SU-DHL-6 (cell line): ENCODE measurements at regions not wholly inside any gene's neighbourhood (a gene's known extent, or its start where the extent isn't known, plus 50 kb on each side); places are given as distances from the start of the nearest gene placed in this dataset.

Experiments used
- H2AFZ ChIP-seq: fragments of 200-600 bp; sonication (generic); 2 replicates; pipeline ENCODE4 v1.6.1; 2014; ENCODE audit warnings: low read depth, mild to moderate bottlenecking, moderate library complexity, mixed read lengths, antibody characterized with exemption, low read length; ENCODE audit not compliant: severe bottlenecking
- H3F3A ChIP-seq: fragments of 200-600 bp; shearing (Covaris generic); 2 replicates; pipeline ENCODE4 v1.6.0; 2016; ENCODE audit warnings: antibody characterized with exemption, mild to moderate bottlenecking; ENCODE audit not compliant: insufficient read depth
- H3K27ac ChIP-seq: fragments of 200-600 bp; sonication (generic); 2 replicates; pipeline ENCODE4 v1.5.1; 2016; ENCODE audit warnings: low read depth, mild to moderate bottlenecking, low read length, moderate library complexity, mixed read lengths
- H3K27me3 ChIP-seq: fragments of 200-600 bp; sonication (generic), shearing (Covaris generic); 2 replicates; pipeline ENCODE4 v1.6.0; 2014; ENCODE audit warnings: mild to moderate bottlenecking, low read length
- H3K36me3 ChIP-seq: fragments of 200-600 bp; sonication (generic); 2 replicates; pipeline ENCODE4 v1.6.1; 2014; ENCODE audit warnings: mild to moderate bottlenecking, low read length, mixed read lengths
- H3K4me2 ChIP-seq: fragments of 300-600, 200-600 bp; shearing (Covaris generic), sonication (generic); 2 replicates; pipeline ENCODE4 v1.6.0; 2014; ENCODE audit warnings: low read length, low read depth, mild to moderate bottlenecking; ENCODE audit not compliant: poor library complexity, severe bottlenecking
- H3K4me3 ChIP-seq: fragments of 200-600 bp; sonication (generic); 2 replicates; pipeline ENCODE4 v1.5.1; 2014; ENCODE audit warnings: antibody characterized with exemption, low read length, mild to moderate bottlenecking, mixed read lengths; ENCODE audit not compliant: insufficient read depth, poor library complexity, severe bottlenecking
- H3K79me2 ChIP-seq: fragments of 200-600 bp; sonication (generic); 2 replicates; pipeline ENCODE4 v1.6.1; 2014; ENCODE audit warnings: mild to moderate bottlenecking, low read length, moderate library complexity; ENCODE audit not compliant: insufficient read depth
- H3K9ac ChIP-seq: fragments of 200-600 bp; sonication (generic); 2 replicates; pipeline ENCODE4 v1.7.0; 2014; ENCODE audit warnings: mild to moderate bottlenecking, low read length
- H3K9me2 ChIP-seq: fragments of 200-600 bp; sonication (generic); replicated peaks from 2 replicates; pipeline ENCODE4 v1.6.1; 2014; ENCODE audit warnings: low read length; ENCODE audit not compliant: insufficient read depth
- H3K9me3 ChIP-seq: fragments of 200-600 bp; sonication (generic); 2 replicates; pipeline ENCODE4 v1.6.1; 2014; ENCODE audit warnings: low read length, mixed read lengths; ENCODE audit not compliant: insufficient read depth
- H4K20me1 ChIP-seq: fragments of 200-600 bp; sonication (generic); 2 replicates; pipeline ENCODE4 v1.6.1; 2014; ENCODE audit warnings: low read depth, mild to moderate bottlenecking, antibody characterized with exemption, low read length, moderate library complexity, mixed read lengths
- CTCF ChIP-seq: fragments of 200-600 bp; sonication (generic); IDR thresholded peaks from one replicate; pipeline ENCODE4 v1.5.1; 2017; ENCODE audit warnings: antibody characterized with exemption, mild to moderate bottlenecking, low read length, moderate library complexity; ENCODE audit not compliant: insufficient read depth, poor library complexity, severe bottlenecking
- EZH2phosphoT487 ChIP-seq: fragments of 200-600 bp; sonication (generic), shearing (Covaris generic); conservative IDR thresholded peaks from 2 replicates; pipeline ENCODE4 v1.6.1; 2018; ENCODE audit warnings: mild to moderate bottlenecking, antibody characterized with exemption, low read length, moderate library complexity, mixed read lengths

GRCh38 chr5:105587963-105588662 is 2025.5 kb upstream of the NUDT12 start:
- Histone ChIP-seq H3K9me2 (no peaks in the 10 kb centered on the region), H4K20me1 (no peaks in the 10 kb centered on the region), H3K4me2 (peak overlapping the region; percentile 48), H3K27me3 (no peaks in the 10 kb centered on the region), H2AFZ (peak overlapping the region; percentile 97), H3K36me3 (no peaks in the 10 kb centered on the region), H3K9me3 (no peaks in the 10 kb centered on the region), H3K4me3 (peak overlapping the region; percentile 22), H3K27ac (peak overlapping the region; percentile 44; the same call in 1 of the 2 replicates), H3F3A (no peaks in the 10 kb centered on the region), H3K79me2 (no peaks in the 10 kb centered on the region), H3K9ac (peak overlapping the region; percentile 24; the same call in 1 of the 2 replicates)
- TF ChIP-seq EZH2phosphoT487 (no peak), CTCF (no peak)

GRCh38 chr5:105581988-105582690 is 2019.5 kb upstream of the NUDT12 start:
- no peak overlapping the region for H2AFZ ChIP-seq
- TF ChIP-seq EZH2phosphoT487 (no peak), CTCF (no peak)

GRCh38 chr5:105573575-105573974 is 2011.0 kb upstream of the NUDT12 start:
- Histone ChIP-seq H3F3A (no peaks in the 10 kb centered on the region), H3K79me2 (no peaks in the 10 kb centered on the region), H3K9me3 (no peaks in the 10 kb centered on the region), H2AFZ (no peak overlapping the region), H3K36me3 (no peaks in the 10 kb centered on the region), H3K9ac (no peak overlapping the region), H3K27me3 (no peaks in the 10 kb centered on the region), H3K4me2 (no peak overlapping the region), H4K20me1 (no peaks in the 10 kb centered on the region), H3K4me3 (no peak overlapping the region), H3K27ac (no peak overlapping the region), H3K9me2 (no peaks in the 10 kb centered on the region)
- TF ChIP-seq EZH2phosphoT487 = no peak
- no peak for TF ChIP-seq CTCF

More at GRCh38 chr5:105581988-105582690, 2019.5 kb upstream of the NUDT12 start:
- Histone ChIP-seq H3K27ac (no peak overlapping the region), H3K4me2 (no peak overlapping the region), H3K4me3 (no peak overlapping the region), H4K20me1 (no peaks in the 10 kb centered on the region), H3K36me3 (no peaks in the 10 kb centered on the region), H3K79me2 (no peaks in the 10 kb centered on the region), H3K9me3 (no peaks in the 10 kb centered on the region), H3K9me2 (no peaks in the 10 kb centered on the region), H3F3A (no peaks in the 10 kb centered on the region), H3K9ac (no peak overlapping the region), H3K27me3 (no peaks in the 10 kb centered on the region)
